Neural crest cell (in vitro differentiated cells): ENCODE measurements at regions not wholly inside any gene's neighbourhood (a gene's known extent, or its start where the extent isn't known, plus 50 kb on each side); places are given as distances from the start of the nearest gene placed in this dataset.

Experiments used
- DNase-seq: peaks from one replicate; pipeline ENCODE4 v3.0.0; 2021; ENCODE audit warnings: low read depth, mixed read lengths, low spot score
- H3K27ac Mint-ChIP-seq: one replicate; pipeline ENCODE4 v1.8.0; 2021; ENCODE audit warnings: mild to moderate bottlenecking, mixed read lengths; ENCODE audit not compliant: unreplicated experiment
- H3K27me3 Mint-ChIP-seq: 2 replicates; pipeline ENCODE4 v1.8.0; 2021; ENCODE audit warnings: low read depth, mild to moderate bottlenecking, mixed read lengths
- H3K36me3 Mint-ChIP-seq: 2 replicates; pipeline ENCODE4 v1.8.0; 2021; ENCODE audit warnings: low read depth, mild to moderate bottlenecking, mixed read lengths
- H3K4me1 Mint-ChIP-seq: 2 replicates; pipeline ENCODE4 v1.8.0; 2021; ENCODE audit warnings: mixed read lengths
- H3K4me3 Mint-ChIP-seq: one replicate; pipeline ENCODE4 v1.8.0; 2021; ENCODE audit warnings: mild to moderate bottlenecking, mixed read lengths
- H3K9me3 Mint-ChIP-seq: 2 replicates; pipeline ENCODE4 v1.8.0; 2021; ENCODE audit warnings: mixed read lengths
- TF ChIP-seq, protein P1 (sequence below): fragments of 200-600 bp; sonication (generic); conservative IDR thresholded peaks from 2 replicates; pipeline ENCODE4 v1.5.0; 2021; ENCODE audit warnings: antibody characterized with exemption, mild to moderate bottlenecking

DNA sequence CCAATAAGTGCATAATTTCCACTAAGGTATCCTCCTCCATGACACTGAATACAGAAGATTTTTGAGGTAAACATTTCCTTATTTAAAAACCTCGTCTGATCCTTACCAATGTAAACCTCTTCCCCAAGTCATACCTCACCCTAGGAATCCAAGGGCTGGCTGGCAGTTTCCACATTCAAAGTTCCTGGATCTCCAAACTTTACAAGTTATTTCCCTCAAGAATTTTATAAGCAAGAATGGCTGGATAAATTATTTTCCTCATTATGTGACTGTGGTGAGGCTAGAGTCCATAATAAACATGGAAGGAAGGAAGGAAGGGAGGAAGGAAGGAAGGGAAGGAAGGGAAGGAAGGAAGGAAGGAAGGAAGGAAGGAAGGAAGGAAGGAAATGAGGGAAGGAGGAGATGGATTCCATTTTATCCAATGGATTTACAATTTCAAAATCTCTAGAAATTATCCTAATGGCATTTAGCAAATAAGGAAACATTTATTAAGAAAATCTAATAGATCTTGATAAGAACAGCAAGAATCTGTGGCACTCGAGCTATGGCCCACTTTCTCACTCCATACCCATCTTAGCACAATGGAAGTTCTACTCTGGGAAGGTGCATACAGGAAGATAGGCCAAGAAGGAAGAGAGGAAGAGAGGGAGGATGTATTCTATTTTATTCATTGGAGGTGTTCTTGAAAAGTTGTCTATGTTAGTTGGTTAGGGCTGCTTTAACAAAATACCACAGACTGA lies 477.8 kb upstream of the TMPO start:
- no peak for DNase-seq
- no peak overlapping the region for H3K27ac Mint-ChIP-seq
- no peaks in the 10 kb centered on the region for H3K27me3 Mint-ChIP-seq
- H3K36me3 Mint-ChIP-seq, result no peaks in the 10 kb centered on the region
- H3K9me3 Mint-ChIP-seq, result peaks cover 8% of the 10 kb centered on the region
- H3K4me3 Mint-ChIP-seq, result no peak overlapping the region
- no peaks in the 10 kb centered on the region for H3K4me1 Mint-ChIP-seq
- TF ChIP-seq, protein P1, sequence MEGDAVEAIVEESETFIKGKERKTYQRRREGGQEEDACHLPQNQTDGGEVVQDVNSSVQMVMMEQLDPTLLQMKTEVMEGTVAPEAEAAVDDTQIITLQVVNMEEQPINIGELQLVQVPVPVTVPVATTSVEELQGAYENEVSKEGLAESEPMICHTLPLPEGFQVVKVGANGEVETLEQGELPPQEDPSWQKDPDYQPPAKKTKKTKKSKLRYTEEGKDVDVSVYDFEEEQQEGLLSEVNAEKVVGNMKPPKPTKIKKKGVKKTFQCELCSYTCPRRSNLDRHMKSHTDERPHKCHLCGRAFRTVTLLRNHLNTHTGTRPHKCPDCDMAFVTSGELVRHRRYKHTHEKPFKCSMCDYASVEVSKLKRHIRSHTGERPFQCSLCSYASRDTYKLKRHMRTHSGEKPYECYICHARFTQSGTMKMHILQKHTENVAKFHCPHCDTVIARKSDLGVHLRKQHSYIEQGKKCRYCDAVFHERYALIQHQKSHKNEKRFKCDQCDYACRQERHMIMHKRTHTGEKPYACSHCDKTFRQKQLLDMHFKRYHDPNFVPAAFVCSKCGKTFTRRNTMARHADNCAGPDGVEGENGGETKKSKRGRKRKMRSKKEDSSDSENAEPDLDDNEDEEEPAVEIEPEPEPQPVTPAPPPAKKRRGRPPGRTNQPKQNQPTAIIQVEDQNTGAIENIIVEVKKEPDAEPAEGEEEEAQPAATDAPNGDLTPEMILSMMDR, result no peak

DNA sequence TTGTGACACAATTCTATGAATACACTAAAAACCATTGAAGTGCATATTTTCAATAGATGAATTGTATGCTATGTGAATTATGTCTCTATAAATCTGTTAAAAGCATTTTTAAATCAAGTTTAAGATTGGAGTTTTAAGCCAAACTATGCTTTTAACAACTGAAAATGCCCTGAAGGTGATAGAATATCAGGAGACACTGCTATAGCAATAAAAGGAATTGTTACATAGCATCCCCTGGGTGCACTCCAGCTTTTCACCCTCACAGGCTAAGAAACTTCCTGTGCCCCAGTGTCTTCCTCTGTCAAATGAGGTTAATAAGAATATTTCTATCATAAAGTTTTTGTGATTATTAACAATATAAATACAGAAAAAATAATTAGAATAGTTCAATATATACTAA lies 472.7 kb upstream of the TMPO start:
- H3K27ac Mint-ChIP-seq, result no peak overlapping the region
- TF ChIP-seq, protein P1, result no peak

DNA sequence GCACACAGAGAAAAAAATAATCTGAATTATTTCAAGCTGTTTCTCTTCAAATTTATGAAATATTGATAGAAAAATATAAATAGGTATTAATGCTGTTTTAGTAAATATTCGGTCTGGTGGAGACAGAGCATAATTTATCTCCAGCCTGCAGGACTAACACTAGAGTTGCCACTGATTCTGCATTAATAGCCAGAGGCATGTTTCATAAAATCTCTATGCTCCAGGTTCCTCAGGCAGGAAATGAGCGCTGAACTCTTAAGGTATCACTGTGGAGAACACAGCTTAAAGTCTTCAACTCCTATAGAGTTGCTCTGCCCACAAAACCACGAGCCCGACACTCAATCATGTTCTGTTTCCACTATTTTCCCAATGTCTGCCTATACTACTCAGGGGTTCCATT lies 470.0 kb upstream of the TMPO start:
- Mint-ChIP-seq H3K9me3 (peaks cover 4% of the 10 kb centered on the region), H3K4me1 (no peaks in the 10 kb centered on the region), H3K36me3 (no peaks in the 10 kb centered on the region), H3K27me3 (no peaks in the 10 kb centered on the region), H3K27ac (no peak overlapping the region), H3K4me3 (no peak overlapping the region)
- TF ChIP-seq, protein P1, result no peak
- no peak for DNase-seq

More for the DNA sequence above, 472.7 kb upstream of the TMPO start:
- Mint-ChIP-seq H3K36me3 (no peaks in the 10 kb centered on the region), H3K4me1 (no peaks in the 10 kb centered on the region), H3K4me3 (no peak overlapping the region), H3K9me3 (peaks cover 8% of the 10 kb centered on the region), H3K27me3 (no peaks in the 10 kb centered on the region)
- no peak for DNase-seq

DNA sequence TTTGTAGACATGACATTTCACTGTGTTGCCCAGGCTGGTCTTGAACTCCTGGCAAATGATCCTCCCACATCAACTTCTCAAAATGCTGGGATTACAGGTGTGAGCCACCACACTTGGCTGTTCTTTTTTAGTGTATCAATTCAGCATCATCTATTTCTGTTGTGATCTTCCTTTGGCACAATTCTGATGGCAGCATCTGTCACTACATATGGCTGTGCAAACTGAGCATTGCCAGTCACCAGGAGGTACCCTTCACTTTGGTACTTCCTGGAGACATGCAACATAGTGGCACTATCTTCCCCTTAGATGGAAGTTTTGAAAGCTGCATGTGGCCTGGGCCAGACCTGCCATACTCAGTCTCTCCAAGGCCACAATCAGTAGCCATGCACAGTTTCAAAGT lies 467.1 kb upstream of the TMPO start:
- TF ChIP-seq, protein P1, result no peak
- Mint-ChIP-seq H3K36me3 (no peaks in the 10 kb centered on the region), H3K27ac (no peak overlapping the region), H3K9me3 (no peaks in the 10 kb centered on the region), H3K27me3 (no peaks in the 10 kb centered on the region), H3K4me1 (no peaks in the 10 kb centered on the region), H3K4me3 (no peak overlapping the region)
- no peak for DNase-seq

DNA sequence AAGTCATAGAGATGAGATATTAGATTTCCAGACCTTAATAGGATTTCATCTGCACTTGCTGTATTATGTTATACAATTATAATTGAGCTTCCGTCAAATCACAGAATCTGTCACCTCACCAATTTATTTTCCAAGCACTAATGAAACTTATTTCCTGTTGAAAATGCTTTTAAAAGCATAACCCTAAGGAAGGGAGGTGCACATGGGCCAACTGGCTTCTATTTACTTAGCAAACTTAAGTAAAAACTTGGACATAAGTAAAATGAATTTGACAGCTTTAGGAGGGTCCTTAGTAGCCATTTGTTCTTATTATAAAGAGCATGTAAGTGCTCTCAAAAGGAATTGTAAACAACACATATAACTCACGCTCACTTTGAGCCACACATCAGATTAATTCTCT lies 462.2 kb upstream of the TMPO start:
- TF ChIP-seq, protein P1, result no peak
- Mint-ChIP-seq H3K27me3 (no peaks in the 10 kb centered on the region), H3K4me1 (peaks cover 10% of the 10 kb centered on the region), H3K27ac (no peak overlapping the region), H3K36me3 (no peaks in the 10 kb centered on the region), H3K4me3 (no peak overlapping the region), H3K9me3 (no peaks in the 10 kb centered on the region)
- no peak for DNase-seq
